ENCODE measurements at regions not wholly inside any gene's neighbourhood (a gene's known extent, or its start where the extent isn't known, plus 50 kb on each side); places are given as distances from the start of the nearest gene placed in this dataset.

GRCh38 chr4:125641611-125642010, 326.9 kb downstream of the FAT4 start:
- TF ChIP-seq ZNF565 (CRISPR knock-in tag; conservative IDR thresholded peaks at IDR 0.05; ENCODE audit: low read depth) (no peak), GLIS3 (CRISPR knock-in tag; IDR thresholded peaks at IDR 0.05) (no peak), CSDC2 (CRISPR knock-in tag; IDR thresholded peaks at IDR 0.05) (no peak), CREB5 (CRISPR knock-in tag; IDR thresholded peaks at IDR 0.05; ENCODE audit: low read depth) (no peak), ZFP3 (CRISPR knock-in tag; IDR thresholded peaks at IDR 0.05) (no peak), ZFP30 (CRISPR knock-in tag; IDR thresholded peaks at IDR 0.05) (no peak), ARNTL (CRISPR knock-in tag; IDR thresholded peaks at IDR 0.05; ENCODE audit: borderline replicate concordance, low read depth) (no peak), TOX (CRISPR knock-in tag; IDR thresholded peaks at IDR 0.05; ENCODE audit: borderline replicate concordance) (no peak), OSR1 (CRISPR knock-in tag; IDR thresholded peaks at IDR 0.05) (no peak), ZC3H10 (CRISPR knock-in tag; IDR thresholded peaks at IDR 0.05) (no peak)
